GM12892 (cell line): ENCODE measurements at regions not wholly inside any gene's neighbourhood (a gene's known extent, or its start where the extent isn't known, plus 50 kb on each side); places are given as distances from the start of the nearest gene placed in this dataset.

Source experiments
- POLR2A ChIP-seq: IDR thresholded peaks from 2 replicates; pipeline ENCODE4 v1.6.1; 2011; ENCODE audit warnings: low read depth, low read length, control low read depth
- TAF1 ChIP-seq: IDR thresholded peaks from 2 replicates; pipeline ENCODE4 v1.6.1; 2011; ENCODE audit warnings: low read depth, mild to moderate bottlenecking, control low read depth, low read length, borderline replicate concordance

GRCh38 chr4:164536814-164537213, 217.1 kb upstream of the SMIM31 start:
- TF ChIP-seq POLR2A = no peak
- no peak for TF ChIP-seq TAF1
